HG02571 (cell line): ENCODE measurements at regions not wholly inside any gene's neighbourhood (a gene's known extent, or its start where the extent isn't known, plus 50 kb on each side); places are given as distances from the start of the nearest gene placed in this dataset.

Experiments used
- ATAC-seq: cut with Tn5 transposase; IDR thresholded peaks from one replicate; pipeline ENCODE4 v1.9.1; 2021; ENCODE audit warnings: mild to moderate bottlenecking, moderate library complexity; ENCODE audit not compliant: unreplicated experiment

GRCh38 chr22:49040754-49041467 is 786.8 kb downstream of the BRD1 start:
- ATAC-seq: no peak

- no peak for ATAC-seq
Measured at GRCh38 chr22:49040111-49040510, 787.6 kb downstream of the BRD1 start.

GRCh38 chr22:49039625-49040024 is 788.0 kb downstream of the BRD1 start:
- ATAC-seq: no peak

- no peak for ATAC-seq
Measured at GRCh38 chr22:49037701-49038245, 789.9 kb downstream of the BRD1 start.

GRCh38 chr22:49036513-49036912 is 791.2 kb downstream of the BRD1 start:
- no peak for ATAC-seq

- ATAC-seq: no peak
Measured at GRCh38 chr22:49035818-49036457, 791.7 kb downstream of the BRD1 start.

- no peak for ATAC-seq
Measured at GRCh38 chr22:49034836-49035817, 792.5 kb downstream of the BRD1 start.

- ATAC-seq: no peak
Measured at GRCh38 chr22:49033616-49034015, 794.1 kb downstream of the BRD1 start.

GRCh38 chr22:49032821-49033220 is 794.9 kb downstream of the BRD1 start:
- ATAC-seq: no peak

- ATAC-seq: no peak
Measured at GRCh38 chr22:49031746-49032330, 795.8 kb downstream of the BRD1 start.

- no peak for ATAC-seq
Measured at GRCh38 chr22:49028111-49028510, 799.6 kb downstream of the BRD1 start.

- ATAC-seq: no peak
Measured at GRCh38 chr22:49027368-49027670, 800.4 kb downstream of the BRD1 start.

- ATAC-seq: no peak
Measured at GRCh38 chr22:49026494-49027367, 800.9 kb downstream of the BRD1 start.

GRCh38 chr22:49025791-49026493 is 801.7 kb downstream of the BRD1 start:
- ATAC-seq: no peak

- no peak for ATAC-seq
Measured at GRCh38 chr22:49024775-49025440, 802.8 kb downstream of the BRD1 start.

GRCh38 chr22:49023879-49024774 is 803.5 kb downstream of the BRD1 start:
- no peak for ATAC-seq

- ATAC-seq: no peak
Measured at GRCh38 chr22:49023161-49023878, 804.4 kb downstream of the BRD1 start.
